SK-N-SH (cell line): ENCODE measurements at regions not wholly inside any gene's neighbourhood (a gene's known extent, or its start where the extent isn't known, plus 50 kb on each side); places are given as distances from the start of the nearest gene placed in this dataset.

ENCODE experiments used
- CTCF ChIA-PET: fragments of 300-600, 350-600 bp; formaldehyde crosslinking; extraction: SDS; loops from one replicate; lab custom pipeline; 2021; lab: Yijun Ruan, JAX
- POLR2A ChIA-PET: fragments of 350-600 bp; sonication (Branson Sonifier 250); formaldehyde crosslinking; extraction: SDS; loops from one replicate; lab custom pipeline; 2020; ENCODE audit warnings: antibody characterized with exemption, inconsistent platforms; lab: Yijun Ruan, JAX
- DNase-seq: peaks from one replicate; pipeline ENCODE4 v3.0.0; 2012
- H2AFZ ChIP-seq: fragments of 200-600 bp; sonication (generic); 2 replicates; pipeline ENCODE4 v1.8.1; 2016; ENCODE audit warnings: antibody characterized with exemption, mild to moderate bottlenecking, low read depth
- H3F3A ChIP-seq: fragments of 200-600 bp; sonication (generic); replicated peaks from 2 replicates; pipeline ENCODE3; 2016; ENCODE audit warnings: antibody characterized with exemption, mild to moderate bottlenecking; ENCODE audit not compliant: insufficient read depth
- H3K27ac ChIP-seq, 2 experiments: fragments of 200-500 bp in 1 of 2; fragments of 200-600 bp in 1 of 2; sonication (Bioruptor generic) in 1 of 2; sonication (generic), shearing (Covaris generic) in 1 of 2; 2 replicates each; pipeline versions ENCODE4 v1.5.1 to v1.6.1; 2014 to 2016; ENCODE audit warnings: low read depth in 2 of 2, inconsistent platforms in 1 of 2, low read length in 1 of 2, mild to moderate bottlenecking in 1 of 2, mixed read lengths in 1 of 2
- H3K27me3 ChIP-seq: fragments of 200-600 bp; sonication (generic), shearing (Covaris generic); 2 replicates; pipeline ENCODE4 v1.6.1; 2016; ENCODE audit warnings: mixed run types; ENCODE audit not compliant: insufficient read depth
- H3K36me3 ChIP-seq, 2 experiments: fragments of 200-500 bp in 1 of 2; fragments of 200-600 bp in 1 of 2; sonication (Bioruptor generic) in 1 of 2; sonication (generic) in 1 of 2; replicated peaks in 1 of 2; 2 replicates each; pipeline versions ENCODE3 to v1.5.1; 2014 to 2016; ENCODE audit warnings: low read length in 1 of 2, mild to moderate bottlenecking in 1 of 2; ENCODE audit not compliant: insufficient read depth in 2 of 2, control insufficient read depth in 1 of 2
- H3K4me1 ChIP-seq, 2 experiments: fragments of 200-500 bp in 1 of 2; fragments of 200-600 bp in 1 of 2; sonication (Bioruptor generic) in 1 of 2; sonication (generic), shearing (Covaris generic) in 1 of 2; 2 replicates each; pipeline versions ENCODE4 v1.5.1 to v1.6.1; 2014 to 2016; ENCODE audit warnings: low read depth in 1 of 2, low read length in 1 of 2, mixed run types in 1 of 2; ENCODE audit not compliant: insufficient read depth in 2 of 2, control insufficient read depth in 1 of 2
- H3K4me2 ChIP-seq: fragments of 200-600 bp; sonication (generic), shearing (Covaris generic); 2 replicates; pipeline ENCODE4 v1.6.1; 2017; ENCODE audit warnings: mixed run types
- H3K4me3 ChIP-seq, 2 experiments: fragments of 200-500 bp in 1 of 2; fragments of 200-600 bp in 1 of 2; sonication (Bioruptor generic) in 1 of 2; sonication (generic), shearing (Covaris generic) in 1 of 2; 2 replicates each; pipeline versions ENCODE4 v1.5.1 to v1.8.1; 2014 to 2016; ENCODE audit warnings: low read depth in 2 of 2, inconsistent platforms in 1 of 2, low read length in 1 of 2, mild to moderate bottlenecking in 1 of 2, mixed read lengths in 1 of 2, moderate library complexity in 1 of 2
- H3K79me2 ChIP-seq: fragments of 200-600 bp; sonication (generic); 2 replicates; pipeline ENCODE4 v1.8.1; 2017; ENCODE audit warnings: mild to moderate bottlenecking; ENCODE audit not compliant: insufficient read depth
- H3K9ac ChIP-seq: fragments of 200-600 bp; sonication (generic); 2 replicates; pipeline ENCODE4 v1.6.1; 2017; ENCODE audit warnings: mixed run types
- H3K9me2 ChIP-seq: fragments of 200-600 bp; sonication (generic); 2 replicates; pipeline ENCODE4 v1.6.1; 2017; ENCODE audit warnings: mixed run types
- H3K9me3 ChIP-seq: fragments of 200-600 bp; sonication (generic); 2 replicates; pipeline ENCODE4 v1.6.1; 2017; ENCODE audit warnings: mixed run types, mild to moderate bottlenecking, moderate library complexity
- H4K20me1 ChIP-seq: fragments of 200-600 bp; sonication (generic); 2 replicates; pipeline ENCODE4 v1.6.1; 2017; ENCODE audit warnings: mild to moderate bottlenecking, mixed run types; ENCODE audit not compliant: insufficient read depth
- CHD2 ChIP-seq: fragments of 150-350 bp; IDR thresholded peaks from 2 replicates; pipeline ENCODE4 v1.6.1; 2018; ENCODE audit warnings: low read length; ENCODE audit not compliant: partially characterized antibody
- ELF1 ChIP-seq: IDR thresholded peaks from 2 replicates; pipeline ENCODE4 v1.4.0; 2012
- EP300 ChIP-seq, 2 experiments: IDR thresholded peaks; 2 replicates each; pipeline versions ENCODE4 v1.4.0 to v1.6.1; 2012; ENCODE audit warnings: borderline replicate concordance in 1 of 2, low read depth in 1 of 2, low read length in 1 of 2
- EZH2phosphoT487 ChIP-seq: fragments of 200-600 bp; sonication (generic); IDR thresholded peaks from 2 replicates; pipeline ENCODE4 v1.6.1; 2017; ENCODE audit warnings: low read depth, mixed run types, mild to moderate bottlenecking, antibody characterized with exemption, moderate library complexity, borderline replicate concordance
- FOSL2 ChIP-seq: IDR thresholded peaks from 2 replicates; pipeline ENCODE4 v1.4.0; 2012; ENCODE audit warnings: low read depth, mild to moderate bottlenecking, moderate library complexity, borderline replicate concordance
- IRF3 ChIP-seq: fragments of 150-350 bp; IDR thresholded peaks from 2 replicates; pipeline ENCODE4 v1.6.1; 2016; ENCODE audit warnings: mild to moderate bottlenecking, low read depth, low read length
- MAX ChIP-seq: IDR thresholded peaks from 2 replicates; pipeline ENCODE4 v1.4.0; 2012; ENCODE audit warnings: low read depth
- MXI1 ChIP-seq: IDR thresholded peaks from 2 replicates; pipeline ENCODE4 v1.6.1; 2012; ENCODE audit warnings: mild to moderate bottlenecking, low read depth, low read length, improper control_type of control experiment
- NRF1 ChIP-seq: IDR thresholded peaks from 2 replicates; pipeline ENCODE4 v1.6.1; 2012; ENCODE audit warnings: low read depth, mild to moderate bottlenecking, low read length
- POLR2AphosphoS5 ChIP-seq: IDR thresholded peaks from 2 replicates; pipeline ENCODE4 v1.6.1; 2012; ENCODE audit warnings: low read depth, low read length
- RAD21 ChIP-seq: IDR thresholded peaks from 2 replicates; pipeline ENCODE4 v1.6.1; 2012; ENCODE audit warnings: mild to moderate bottlenecking, low read length
- RCOR1 ChIP-seq: fragments of 150-350 bp; IDR thresholded peaks from 2 replicates; pipeline ENCODE4 v1.6.1; 2017; ENCODE audit warnings: antibody characterized with exemption, low read length
- REST ChIP-seq: IDR thresholded peaks from 2 replicates; pipeline ENCODE4 v1.6.1; 2012; ENCODE audit warnings: mild to moderate bottlenecking, low read depth, low read length, moderate library complexity
- RFX5 ChIP-seq: IDR thresholded peaks from 2 replicates; pipeline ENCODE4 v1.6.1; 2012; ENCODE audit warnings: mild to moderate bottlenecking, improper control_type of control experiment, low read length
- SIN3A ChIP-seq: IDR thresholded peaks from 2 replicates; pipeline ENCODE4 v1.6.1; 2012; ENCODE audit warnings: low read depth, mild to moderate bottlenecking, low read length, moderate library complexity, borderline replicate concordance
- SMC3 ChIP-seq: IDR thresholded peaks from 2 replicates; pipeline ENCODE4 v1.6.1; 2012; ENCODE audit warnings: low read depth, low read length, improper control_type of control experiment
- TAF1 ChIP-seq: IDR thresholded peaks from 2 replicates; pipeline ENCODE4 v1.6.1; 2012; ENCODE audit warnings: low read depth, mild to moderate bottlenecking, low read length, moderate library complexity, borderline replicate concordance
- TEAD4 ChIP-seq: IDR thresholded peaks from 2 replicates; pipeline ENCODE4 v1.4.0; 2012; ENCODE audit warnings: mild to moderate bottlenecking, borderline replicate concordance; ENCODE audit not compliant: insufficient read depth
- USF1 ChIP-seq: IDR thresholded peaks from 2 replicates; pipeline ENCODE4 v1.4.0; 2012; ENCODE audit warnings: low read depth, borderline replicate concordance
- WGBS: methylation state at CpG from one replicate; pipeline ENCODE4 v1.1.6; 2017; ENCODE audit warnings: low lambda C conversion rate; 5-methylcytosine and 5-hydroxymethylcytosine counted together
- TF ChIP-seq, protein P1 (sequence below): fragments of 150-350 bp; IDR thresholded peaks from 2 replicates; pipeline ENCODE4 v1.6.1; 2017; ENCODE audit warnings: antibody characterized with exemption, low read length, low read depth, borderline replicate concordance

DNA sequence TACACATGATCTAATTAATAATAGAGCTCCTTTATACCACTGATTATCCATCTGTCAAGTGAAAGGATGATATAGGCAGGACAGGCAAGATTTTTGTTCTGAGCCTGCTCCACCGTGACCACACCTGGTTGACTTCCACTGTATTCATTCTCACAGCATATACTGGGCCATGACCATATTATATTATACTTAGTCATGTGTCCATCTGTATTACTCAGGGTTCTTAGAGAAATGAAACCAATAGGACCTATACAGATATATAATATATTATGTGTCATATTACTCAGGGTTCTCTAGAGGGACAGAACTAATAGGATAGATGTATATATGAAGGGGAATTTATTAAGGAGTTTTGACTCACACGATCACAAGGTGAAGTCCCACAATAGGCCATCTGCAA is 675.1 kb downstream of the GRXCR1 start:
- Histone ChIP-seq H3F3A (no peaks in the 10 kb centered on the region), H3K27me3 (no peaks in the 10 kb centered on the region), H3K4me1 (no peaks in the 10 kb centered on the region), H3K4me2 (no peak overlapping the region), H3K9me3 (no peaks in the 10 kb centered on the region), H3K9ac (no peak overlapping the region), H3K27ac (no peak overlapping the region), H2AFZ (peak overlapping the region; percentile 41; the same call in 1 of the 2 replicates), H3K79me2 (no peaks in the 10 kb centered on the region), H3K9me2 (no peaks in the 10 kb centered on the region), H3K36me3 (no peaks in the 10 kb centered on the region), H3K4me3 (no peak overlapping the region), H4K20me1 (no peaks in the 10 kb centered on the region)
- POLR2A ChIA-PET, result no interaction called here
- no peak for DNase-seq
- CTCF ChIA-PET, result interaction anchor here (1.0 kb wide), 1 partner anchor 14 kb away, joined by 3 read pairs; no protein-coding TSS in a partner anchor
- TF ChIP-seq POLR2AphosphoS5 (no peak), SIN3A (no peak), RCOR1 (no peak), IRF3 (no peak), EZH2phosphoT487 (no peak), CHD2 (no peak), SMC3 (no peak), TEAD4 (no peak), TAF1 (no peak), MAX (no peak), ELF1 (no peak), RFX5 (no peak), EP300 (IDR thresholded peaks at IDR 0.05; ENCODE audit: borderline replicate concordance in 1 of 2, low read depth in 1 of 2, low read length in 1 of 2) (no peak), NRF1 (no peak), USF1 (no peak)
- TF ChIP-seq, protein P1, sequence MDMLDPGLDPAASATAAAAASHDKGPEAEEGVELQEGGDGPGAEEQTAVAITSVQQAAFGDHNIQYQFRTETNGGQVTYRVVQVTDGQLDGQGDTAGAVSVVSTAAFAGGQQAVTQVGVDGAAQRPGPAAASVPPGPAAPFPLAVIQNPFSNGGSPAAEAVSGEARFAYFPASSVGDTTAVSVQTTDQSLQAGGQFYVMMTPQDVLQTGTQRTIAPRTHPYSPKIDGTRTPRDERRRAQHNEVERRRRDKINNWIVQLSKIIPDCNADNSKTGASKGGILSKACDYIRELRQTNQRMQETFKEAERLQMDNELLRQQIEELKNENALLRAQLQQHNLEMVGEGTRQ, result no peak
- 0% methylated on average over 2 of the region's 2 CpGs for WGBS

GRCh38 chr4:43586813-43587212 is 694.3 kb downstream of the GRXCR1 start:
- Histone ChIP-seq H3F3A (no peaks in the 10 kb centered on the region), H2AFZ (no peak overlapping the region), H4K20me1 (no peaks in the 10 kb centered on the region), H3K4me1 (no peaks in the 10 kb centered on the region), H3K79me2 (no peaks in the 10 kb centered on the region), H3K4me2 (no peak overlapping the region), H3K36me3 (no peaks in the 10 kb centered on the region), H3K9me3 (no peaks in the 10 kb centered on the region), H3K9ac (no peak overlapping the region), H3K27ac (no peak overlapping the region), H3K9me2 (no peaks in the 10 kb centered on the region), H3K4me3 (no peak overlapping the region), H3K27me3 (no peaks in the 10 kb centered on the region)
- 0% methylated on average over 4 of the region's 4 CpGs for WGBS
- no peak for DNase-seq
- POLR2A ChIA-PET, result no interaction called here
- CTCF ChIA-PET, result no interaction called here
- no peak for TF ChIP-seq MXI1
- TF ChIP-seq FOSL2, result no peak
- no peak for TF ChIP-seq MAX
- TF ChIP-seq RCOR1, result no peak
- no peak for TF ChIP-seq RAD21
- TF ChIP-seq NRF1, result no peak
- TF ChIP-seq REST, result no peak
- TF ChIP-seq SIN3A, result no peak
- no peak for TF ChIP-seq ELF1
- TF ChIP-seq, protein P1, result no peak
